Colonic mucosa (tissue), 4 donors: ENCODE measurements at regions not wholly inside any gene's neighbourhood (a gene's known extent, or its start where the extent isn't known, plus 50 kb on each side); places are given as distances from the start of the nearest gene placed in this dataset.

ENCODE experiments used
- DNase-seq: peaks from one replicate; pipeline ENCODE4 v3.0.0-alpha.2; 2020
- H3K27ac ChIP-seq: fragments of 200-600 bp; one replicate; pipeline ENCODE4 v1.8.0; 2021
- H3K27me3 ChIP-seq: fragments of 200-600 bp; one replicate; pipeline ENCODE4 v1.8.0; 2021
- H3K36me3 ChIP-seq: fragments of 200-600 bp; one replicate; pipeline ENCODE4 v1.8.0; 2021
- H3K4me1 ChIP-seq: fragments of 200-600 bp; one replicate; pipeline ENCODE4 v1.8.0; 2021; ENCODE audit warnings: mild to moderate bottlenecking
- H3K4me3 ChIP-seq: fragments of 200-600 bp; one replicate; pipeline ENCODE4 v1.8.0; 2021
- H3K9ac ChIP-seq, 2 donors: one replicate each; pipeline ENCODE4 v1.7.0; 2013; ENCODE audit warnings: control low read depth in 2 of 2, low read depth in 2 of 2, low read length in 2 of 2
- H3K9me3 ChIP-seq: fragments of 200-600 bp; one replicate; pipeline ENCODE4 v1.8.0; 2021
- intact Hi-C: fragments of 100-400 bp; cut with DNase I; formaldehyde crosslinking; loops from one replicate; pipeline ENCODE4 v1.14.1; 2022
- TF ChIP-seq, protein P1 (sequence below): fragments of 200-600 bp; IDR thresholded peaks from one replicate; pipeline ENCODE4 v1.8.0; 2022; ENCODE audit warnings: antibody characterized with exemption, mild to moderate bottlenecking
- donor health status: healthy.
- donor health status: DM: no; HTN: no; CAD: no.
- donor health status: DM: no; HTN: no; CAD: no.

DNA sequence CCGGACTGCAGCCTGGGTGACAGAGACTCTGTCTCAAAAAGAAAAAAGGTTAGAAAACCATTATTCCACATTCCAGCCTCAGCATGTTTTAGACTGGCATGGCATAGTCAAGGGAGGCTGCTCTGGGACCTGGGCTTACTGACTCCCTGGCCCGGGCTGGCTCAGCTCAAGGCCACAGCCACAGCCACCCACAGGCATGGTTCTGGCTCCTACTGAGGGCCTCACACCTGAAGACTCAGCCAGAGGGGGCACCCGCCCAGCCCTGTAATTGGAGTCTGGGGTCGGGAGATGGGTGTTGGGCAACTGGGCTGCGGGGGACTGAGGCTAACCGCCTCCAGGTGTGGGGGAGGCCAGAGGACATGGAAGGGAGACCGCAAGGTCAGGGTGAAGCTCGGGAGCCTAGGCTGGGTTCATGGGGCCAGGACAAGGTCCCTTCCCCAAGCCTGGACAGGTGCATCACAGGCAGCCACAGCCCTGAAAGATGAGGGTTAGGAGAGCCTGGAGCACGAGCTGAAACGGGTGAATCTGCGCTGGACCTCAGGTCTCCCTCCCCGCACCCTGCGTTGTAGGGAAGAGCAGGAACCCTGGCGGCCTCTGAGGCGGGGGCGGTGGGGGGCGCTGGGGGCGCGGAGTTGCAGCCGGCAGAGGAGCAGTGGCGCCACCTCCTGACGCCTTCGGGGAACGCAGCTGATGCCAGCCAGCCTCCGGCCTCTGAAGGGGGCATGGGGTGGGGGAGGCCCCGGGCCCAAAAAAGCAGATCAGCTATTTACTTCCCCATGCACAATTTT lies 67.7 kb upstream of the SRSF6 start:
- H3K4me3 ChIP-seq = no peak overlapping the region
- H3K9me3 ChIP-seq = no peaks in the 10 kb centered on the region
- H3K27me3 ChIP-seq = no peaks in the 10 kb centered on the region
- no peak overlapping the region for H3K9ac ChIP-seq
- DNase-seq = no peak
- H3K27ac ChIP-seq = no peak overlapping the region
- no peaks in the 10 kb centered on the region for H3K36me3 ChIP-seq
- intact Hi-C loops = no loop called here
- no peaks in the 10 kb centered on the region for H3K4me1 ChIP-seq
- TF ChIP-seq, protein P1, sequence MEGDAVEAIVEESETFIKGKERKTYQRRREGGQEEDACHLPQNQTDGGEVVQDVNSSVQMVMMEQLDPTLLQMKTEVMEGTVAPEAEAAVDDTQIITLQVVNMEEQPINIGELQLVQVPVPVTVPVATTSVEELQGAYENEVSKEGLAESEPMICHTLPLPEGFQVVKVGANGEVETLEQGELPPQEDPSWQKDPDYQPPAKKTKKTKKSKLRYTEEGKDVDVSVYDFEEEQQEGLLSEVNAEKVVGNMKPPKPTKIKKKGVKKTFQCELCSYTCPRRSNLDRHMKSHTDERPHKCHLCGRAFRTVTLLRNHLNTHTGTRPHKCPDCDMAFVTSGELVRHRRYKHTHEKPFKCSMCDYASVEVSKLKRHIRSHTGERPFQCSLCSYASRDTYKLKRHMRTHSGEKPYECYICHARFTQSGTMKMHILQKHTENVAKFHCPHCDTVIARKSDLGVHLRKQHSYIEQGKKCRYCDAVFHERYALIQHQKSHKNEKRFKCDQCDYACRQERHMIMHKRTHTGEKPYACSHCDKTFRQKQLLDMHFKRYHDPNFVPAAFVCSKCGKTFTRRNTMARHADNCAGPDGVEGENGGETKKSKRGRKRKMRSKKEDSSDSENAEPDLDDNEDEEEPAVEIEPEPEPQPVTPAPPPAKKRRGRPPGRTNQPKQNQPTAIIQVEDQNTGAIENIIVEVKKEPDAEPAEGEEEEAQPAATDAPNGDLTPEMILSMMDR = no peak

DNA sequence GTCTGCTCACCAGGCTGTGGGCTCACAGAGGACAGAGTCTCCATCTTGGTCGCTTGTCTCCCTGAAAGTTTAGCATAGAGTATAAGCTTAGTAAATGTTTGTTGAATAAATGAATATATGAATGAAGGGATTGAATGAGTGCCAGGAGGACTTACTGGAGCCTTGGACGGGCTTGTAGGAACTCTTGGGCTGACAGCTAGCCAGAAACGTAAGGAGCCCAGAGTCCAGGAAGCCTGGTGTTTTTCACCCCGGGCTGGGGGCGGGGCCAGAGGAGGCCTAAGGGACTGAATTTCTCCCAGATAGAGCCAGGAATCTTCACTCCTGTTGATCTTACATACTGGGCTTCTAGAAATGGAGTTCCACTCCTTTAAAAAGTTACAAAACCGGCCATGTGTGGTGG lies 68.5 kb upstream of the SRSF6 start:
- H3K36me3 ChIP-seq = no peaks in the 10 kb centered on the region
- H3K4me1 ChIP-seq = no peaks in the 10 kb centered on the region
- DNase-seq = no peak
- H3K9ac ChIP-seq = no peak overlapping the region
- no peak overlapping the region for H3K4me3 ChIP-seq
- intact Hi-C loops = no loop called here
- TF ChIP-seq, protein P1 = no peak
- H3K27me3 ChIP-seq = no peaks in the 10 kb centered on the region
- H3K9me3 ChIP-seq = no peaks in the 10 kb centered on the region
- no peak overlapping the region for H3K27ac ChIP-seq

DNA sequence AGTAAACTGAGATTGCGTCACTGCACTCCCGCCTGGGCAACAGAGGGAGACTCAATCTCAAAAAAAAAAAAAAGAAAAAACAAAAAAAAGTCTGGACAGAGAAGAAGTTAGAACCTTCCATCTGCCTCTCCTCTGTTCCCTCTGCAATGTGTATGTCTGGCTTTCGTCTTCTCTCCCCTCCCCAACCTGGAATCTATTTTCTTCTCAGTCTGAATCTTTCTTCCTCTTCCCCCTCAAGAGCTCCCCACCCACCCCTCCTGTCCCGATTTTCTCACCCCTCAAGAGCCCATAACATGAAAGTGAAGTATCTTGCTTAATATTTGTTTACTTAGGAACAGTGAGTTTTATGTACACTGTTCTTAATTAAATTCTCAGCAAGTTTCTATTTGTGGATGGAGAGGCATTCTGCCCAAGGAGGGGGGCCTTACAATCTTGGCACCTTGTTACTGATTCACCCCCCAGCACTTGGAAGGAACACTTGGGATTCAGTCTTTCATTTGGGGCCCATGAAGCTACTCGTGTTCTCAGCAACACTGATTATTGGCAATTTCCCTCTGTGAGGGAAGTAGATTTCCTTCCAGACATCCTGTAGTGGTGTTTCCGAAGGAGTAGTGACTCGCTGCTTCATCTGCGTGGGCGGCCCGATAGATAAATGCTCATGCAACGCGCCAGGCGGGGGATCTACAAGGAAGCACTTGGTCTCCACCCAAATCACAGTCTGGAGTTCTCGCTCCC lies 69.3 kb upstream of the SRSF6 start:
- Histone ChIP-seq H3K4me3 (no peak overlapping the region), H3K36me3 (no peaks in the 10 kb centered on the region), H3K9ac (no peak overlapping the region), H3K9me3 (no peaks in the 10 kb centered on the region), H3K27me3 (no peaks in the 10 kb centered on the region), H3K4me1 (no peaks in the 10 kb centered on the region), H3K27ac (no peak overlapping the region)
- DNase-seq = no peak
- TF ChIP-seq, protein P1 = no peak
- intact Hi-C loops = no loop called here

DNA sequence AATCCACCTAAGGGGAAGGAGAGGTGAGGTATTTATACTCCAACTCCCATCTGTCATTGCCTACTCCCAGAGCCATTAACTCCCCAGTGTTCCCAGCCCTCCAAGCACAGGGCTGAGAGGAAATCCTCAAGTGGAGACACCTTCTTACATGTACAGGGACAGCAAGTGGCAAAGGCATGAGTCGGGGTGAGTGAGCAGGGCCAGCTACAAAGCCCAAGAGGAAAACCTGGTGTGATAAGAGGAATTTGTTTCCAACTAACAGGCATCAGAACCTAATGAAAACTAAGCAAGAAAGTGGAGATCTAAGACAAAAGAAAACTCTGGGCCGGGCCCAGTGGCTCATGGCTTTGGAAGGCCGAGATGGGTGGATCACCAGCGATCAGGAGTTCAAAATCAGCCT lies 70.0 kb upstream of the SRSF6 start:
- Histone ChIP-seq H3K27ac (no peak overlapping the region), H3K27me3 (no peaks in the 10 kb centered on the region), H3K9me3 (no peaks in the 10 kb centered on the region), H3K36me3 (no peaks in the 10 kb centered on the region), H3K4me1 (no peaks in the 10 kb centered on the region), H3K4me3 (no peak overlapping the region), H3K9ac (no peak overlapping the region)
- TF ChIP-seq, protein P1 = no peak
- DNase-seq = no peak
- intact Hi-C loops = no loop called here

DNA sequence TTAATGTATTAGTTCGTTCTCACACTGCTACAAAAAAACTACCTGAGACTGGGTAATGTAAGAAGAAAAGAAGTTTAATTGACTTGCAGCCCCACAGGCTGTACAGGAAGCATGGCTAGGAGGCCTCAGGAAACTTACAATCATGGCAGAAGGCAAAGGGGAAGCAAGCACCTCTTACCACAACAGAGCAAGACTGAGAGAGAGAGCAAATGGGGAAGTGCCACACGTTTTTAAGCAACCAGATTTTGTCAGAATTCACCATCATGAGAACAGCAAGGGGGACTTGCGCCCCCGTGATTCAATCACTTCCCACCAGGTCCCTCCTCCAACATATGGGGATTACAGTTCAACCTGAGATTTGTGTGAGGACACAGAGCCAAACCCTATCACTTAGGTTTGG lies 70.8 kb upstream of the SRSF6 start:
- no peak for DNase-seq
- H3K4me1 ChIP-seq = no peaks in the 10 kb centered on the region
- H3K36me3 ChIP-seq = no peaks in the 10 kb centered on the region
- TF ChIP-seq, protein P1 = no peak
- H3K27ac ChIP-seq = no peak overlapping the region
- intact Hi-C loops = no loop called here
- no peak overlapping the region for H3K9ac ChIP-seq
- H3K4me3 ChIP-seq = no peak overlapping the region
- no peaks in the 10 kb centered on the region for H3K27me3 ChIP-seq
- no peaks in the 10 kb centered on the region for H3K9me3 ChIP-seq
